ENCODE measurements at regions not wholly inside any gene's neighbourhood (a gene's known extent, or its start where the extent isn't known, plus 50 kb on each side); places are given as distances from the start of the nearest gene placed in this dataset.

DNA sequence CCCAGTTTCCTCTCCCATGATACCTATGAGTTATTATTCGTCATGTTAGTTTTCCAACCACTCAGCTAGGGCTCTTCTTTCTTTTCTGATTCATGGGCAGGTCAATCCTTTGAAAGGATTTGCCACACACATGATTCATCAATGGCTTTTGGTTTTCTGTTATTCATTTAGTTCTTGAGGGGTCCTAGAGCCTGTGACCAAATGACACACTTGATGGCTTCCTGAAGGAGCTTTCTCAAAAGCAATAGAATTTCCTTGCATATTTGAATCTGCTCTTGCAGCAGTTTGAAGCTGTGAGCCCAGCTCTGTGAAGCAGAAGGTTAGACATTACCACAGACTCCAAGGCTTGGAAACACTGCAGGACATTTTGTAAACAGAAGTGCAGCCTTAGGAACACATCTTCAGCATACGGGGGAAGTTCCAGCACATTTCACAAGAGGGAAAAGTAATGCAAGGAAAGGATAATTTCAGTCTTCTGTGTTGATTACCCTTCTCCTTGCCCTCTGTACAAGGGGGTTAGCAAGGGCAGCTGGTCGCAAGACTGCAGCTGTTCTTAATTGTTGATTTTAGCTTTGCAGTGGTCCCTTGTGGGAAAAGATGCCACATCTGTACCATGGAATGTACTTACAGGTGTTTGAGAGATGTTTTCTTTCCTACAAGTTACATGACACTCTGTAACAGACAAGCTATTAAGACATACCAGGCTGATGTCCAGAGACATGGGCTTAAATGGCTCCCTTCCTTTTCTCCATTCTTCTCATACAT lies 338.6 kb downstream of the KCNRG start:
- no peak for DNase-seq (ENCODE audit: low read depth in 4 of 4, low spot score in 1 of 4)

DNA sequence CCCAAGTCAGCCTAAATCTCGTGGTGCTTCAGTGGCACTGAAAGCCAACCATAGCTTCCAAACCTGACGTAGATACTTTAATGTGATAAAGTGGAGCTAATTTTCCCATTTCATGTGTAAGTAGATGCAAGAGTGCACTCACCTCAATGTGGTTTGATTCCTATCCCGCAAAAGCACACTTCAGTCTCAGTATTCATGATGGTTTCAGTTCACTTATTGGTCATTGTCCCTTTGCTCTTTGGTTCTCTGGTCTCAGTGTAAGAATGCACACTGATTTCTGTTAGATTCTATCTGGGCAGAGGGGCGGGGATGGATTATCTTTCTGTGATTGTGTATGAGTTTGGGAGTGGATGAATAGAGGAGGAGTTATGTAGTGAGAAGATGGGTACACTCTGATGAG lies 340.6 kb downstream of the KCNRG start:
- DNase-seq (ENCODE audit: low read depth in 4 of 4, low spot score in 1 of 4), result no peak

DNA sequence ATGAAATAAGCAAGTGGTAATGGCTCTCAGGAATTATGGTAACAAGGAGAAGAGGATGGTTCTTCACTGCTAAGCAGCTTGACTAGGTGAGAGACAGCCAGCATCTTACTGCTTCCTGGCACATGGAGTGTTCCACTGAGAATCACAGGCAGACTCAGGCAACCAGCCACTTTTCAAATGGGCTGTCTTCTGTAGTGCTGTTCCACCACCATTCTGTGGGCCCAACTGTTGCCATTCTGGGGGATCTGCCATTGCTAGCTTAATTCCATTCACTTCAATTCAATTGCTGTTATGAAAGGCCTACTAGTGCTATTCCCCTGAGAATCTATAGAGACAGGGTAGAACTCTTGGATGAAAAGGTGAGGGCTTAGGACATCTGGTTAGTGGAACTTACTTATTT lies 341.9 kb downstream of the KCNRG start:
- DNase-seq (ENCODE audit: low read depth in 4 of 4, low spot score in 1 of 4), result no peak

DNA sequence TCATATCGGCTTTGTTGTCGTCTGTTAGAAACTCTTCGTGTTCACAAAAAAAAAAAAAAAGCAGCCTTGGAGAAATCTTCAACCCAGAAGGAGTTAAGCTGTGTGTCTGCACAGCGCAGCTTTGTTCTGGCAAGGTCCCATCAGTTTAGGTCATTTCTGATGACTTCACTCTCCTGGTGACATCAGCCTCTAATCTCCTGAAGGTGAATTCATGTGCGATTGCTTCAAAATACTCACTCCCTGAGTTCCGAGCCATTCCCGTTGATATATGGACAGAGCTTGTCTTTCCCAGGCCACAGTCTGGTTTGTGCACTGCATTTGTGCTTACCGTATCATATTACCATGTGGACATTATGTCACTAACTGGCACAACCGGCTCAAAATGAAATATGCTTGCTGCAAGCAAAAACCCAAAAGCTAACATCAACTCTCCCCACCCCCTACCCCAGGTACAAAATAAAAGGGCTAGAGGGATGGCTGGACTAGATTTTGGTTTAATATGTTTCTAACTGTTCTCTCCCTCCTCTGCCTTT lies 342.4 kb downstream of the KCNRG start:
- DNase-seq (ENCODE audit: low read depth in 4 of 4, low spot score in 1 of 4), result no peak

DNA sequence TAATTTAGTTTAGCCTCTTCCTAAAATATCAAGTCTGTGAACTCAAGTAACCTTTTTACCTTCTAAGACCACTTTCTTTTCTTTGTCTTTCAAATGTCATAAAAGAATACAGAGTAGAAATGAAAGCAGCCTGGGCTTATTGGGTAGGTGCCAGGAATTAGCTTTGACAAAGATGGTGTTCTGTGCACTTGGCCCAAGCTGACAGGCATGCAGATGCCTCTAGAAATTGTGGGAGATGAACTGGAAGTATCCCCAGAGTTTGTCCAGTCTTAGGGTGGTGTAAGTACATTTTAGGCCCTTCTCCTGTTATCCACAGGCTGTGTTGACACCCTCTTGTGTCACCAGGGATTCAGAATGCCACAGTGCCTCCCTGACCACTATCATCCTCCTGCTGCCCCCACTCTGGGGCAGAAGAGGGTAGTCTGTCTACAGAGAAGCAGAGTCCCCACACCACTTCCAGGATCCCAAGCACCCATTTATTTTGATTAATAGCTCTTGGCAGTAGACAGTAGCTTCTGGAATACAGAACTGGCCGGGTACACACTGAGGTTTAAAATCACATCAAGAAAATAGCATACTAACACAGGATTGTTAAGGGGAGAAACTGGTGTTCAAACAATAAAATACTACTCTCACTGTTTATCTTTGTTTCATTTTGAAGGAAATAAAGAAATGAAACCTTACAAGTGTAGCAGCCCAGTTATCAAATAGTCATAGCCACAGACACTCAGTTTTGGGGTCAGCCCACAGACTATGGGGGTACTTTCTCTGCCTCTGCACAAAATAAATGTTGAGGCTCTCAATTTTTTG lies 343.2 kb downstream of the KCNRG start:
- no peak for DNase-seq (ENCODE audit: low read depth in 4 of 4, low spot score in 1 of 4)

DNA sequence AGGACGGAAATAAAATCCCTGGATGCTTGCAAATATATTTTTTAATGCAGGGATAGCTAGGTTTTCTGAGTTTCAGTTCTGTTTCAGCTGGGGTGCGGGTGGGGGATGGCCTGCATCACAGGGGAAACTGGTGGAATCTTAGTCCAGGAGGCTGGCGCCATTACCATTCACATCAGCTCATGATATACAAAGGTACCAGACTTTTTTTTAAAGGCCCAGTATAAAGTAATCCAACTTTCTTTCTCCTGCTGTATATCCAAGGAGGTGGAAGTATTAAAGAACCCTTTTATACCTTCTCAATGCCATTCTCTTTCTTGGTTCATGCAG lies 343.8 kb downstream of the KCNRG start:
- no peak for DNase-seq (ENCODE audit: low read depth in 4 of 4, low spot score in 1 of 4)

DNA sequence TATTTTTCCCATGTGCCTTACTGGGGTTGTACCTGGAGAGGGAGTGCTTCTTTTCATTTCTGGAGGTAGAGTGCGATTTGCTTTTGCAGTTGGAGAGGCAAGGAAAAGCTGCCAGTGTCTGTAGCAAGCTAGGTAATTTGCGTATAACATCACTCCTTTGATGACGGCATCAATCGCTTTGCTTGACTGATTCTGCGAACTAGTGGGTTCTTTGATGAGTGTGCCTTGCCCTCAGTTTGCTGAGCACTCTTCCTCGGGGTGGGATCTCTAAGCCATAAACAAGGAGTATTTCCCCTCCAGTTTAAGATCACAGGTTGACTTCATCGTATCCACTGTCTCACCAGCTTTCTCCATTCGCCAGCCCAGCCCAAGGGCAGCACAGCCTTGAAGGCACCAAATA lies 344.5 kb downstream of the KCNRG start:
- DNase-seq (ENCODE audit: low read depth in 4 of 4, low spot score in 1 of 4), result no peak

DNA sequence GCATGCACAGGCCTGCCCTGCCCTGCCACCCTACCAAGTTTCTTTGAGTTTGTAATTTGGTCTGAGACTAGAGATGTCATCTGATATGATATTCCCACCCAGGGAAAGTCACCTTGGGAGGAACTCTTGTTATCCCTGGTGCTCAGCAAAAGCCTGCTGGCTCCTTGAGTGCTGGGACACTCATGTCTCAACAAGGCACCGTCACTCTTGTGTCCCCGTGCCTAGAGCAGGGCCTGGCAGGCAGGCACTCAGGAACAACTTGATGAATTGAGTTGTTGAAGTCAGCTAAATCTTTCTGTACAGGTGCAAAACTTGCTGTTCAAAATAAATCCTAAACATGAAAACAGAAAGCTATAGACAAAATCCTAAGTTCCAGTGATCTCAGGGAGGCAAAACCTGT lies 345.4 kb downstream of the KCNRG start:
- DNase-seq (ENCODE audit: low read depth in 4 of 4, low spot score in 1 of 4), result no peak

DNA sequence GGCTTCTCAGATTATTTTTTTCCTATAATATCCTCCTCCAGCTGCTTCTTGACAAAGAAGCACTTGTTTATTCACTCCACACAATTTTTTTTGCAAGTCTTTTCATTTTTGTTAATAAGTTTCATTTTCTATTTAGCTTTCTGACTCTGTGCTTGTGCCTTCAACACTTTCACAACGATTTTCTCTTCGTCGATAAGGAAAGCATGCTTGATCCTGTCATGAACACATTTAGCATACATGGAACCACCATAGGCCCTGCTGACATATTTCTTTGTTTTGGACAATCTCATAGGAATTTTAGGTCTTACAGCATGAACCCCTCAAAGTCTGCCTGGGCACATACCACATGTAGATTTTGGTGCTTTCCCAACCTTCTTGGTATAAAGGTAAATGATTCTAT lies 346.0 kb downstream of the KCNRG start:
- DNase-seq (ENCODE audit: low read depth in 4 of 4, low spot score in 1 of 4), result no peak

DNA sequence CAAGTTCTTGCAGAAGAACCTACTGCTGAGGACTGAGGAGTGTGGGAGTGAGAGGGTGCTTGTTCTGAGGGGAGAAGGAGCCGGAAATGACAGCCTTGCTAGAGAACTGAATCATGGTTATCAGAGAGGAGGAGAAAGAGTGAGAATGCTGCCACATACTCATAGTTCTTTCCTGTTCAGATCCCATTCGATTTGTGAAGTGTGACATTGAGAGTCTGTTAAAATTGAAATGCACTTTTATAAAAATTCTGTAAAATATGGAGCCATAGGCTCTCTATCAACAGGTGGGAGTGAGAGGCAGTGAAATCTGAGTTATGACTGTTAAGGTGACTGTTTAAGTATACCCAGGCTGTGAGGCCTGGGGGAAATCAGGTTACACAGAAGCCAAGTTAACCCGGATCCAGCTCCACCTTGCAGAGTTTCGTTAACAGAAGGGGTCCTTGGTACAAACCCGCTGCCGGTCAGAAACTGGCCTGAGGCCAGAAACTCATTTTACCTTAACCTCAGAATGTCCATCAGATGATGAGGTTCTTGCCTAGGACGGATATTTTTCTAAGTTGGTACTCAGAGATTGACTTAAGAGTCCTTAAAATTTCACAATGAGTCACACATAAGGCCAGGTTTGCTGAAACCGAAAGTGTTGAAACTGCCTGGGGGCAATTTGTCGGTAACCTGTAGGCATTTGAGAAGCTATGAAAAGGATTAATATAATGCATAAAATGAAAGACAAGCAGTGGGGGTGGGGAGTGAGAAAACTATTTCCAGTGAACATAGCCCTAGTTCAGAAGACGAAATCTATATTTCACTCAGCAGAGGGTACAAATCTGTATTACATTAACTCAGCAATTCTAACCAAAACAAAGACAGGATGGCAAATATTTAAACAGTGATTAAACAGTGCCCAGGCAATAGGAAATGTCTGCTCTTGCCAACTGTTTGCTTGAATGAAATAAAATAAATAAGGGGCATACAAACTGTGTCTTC lies 350.5 kb downstream of the KCNRG start:
- DNase-seq (ENCODE audit: low read depth in 4 of 4, low spot score in 1 of 4), result peak in 1 of 4 experiments; percentile 34

DNA sequence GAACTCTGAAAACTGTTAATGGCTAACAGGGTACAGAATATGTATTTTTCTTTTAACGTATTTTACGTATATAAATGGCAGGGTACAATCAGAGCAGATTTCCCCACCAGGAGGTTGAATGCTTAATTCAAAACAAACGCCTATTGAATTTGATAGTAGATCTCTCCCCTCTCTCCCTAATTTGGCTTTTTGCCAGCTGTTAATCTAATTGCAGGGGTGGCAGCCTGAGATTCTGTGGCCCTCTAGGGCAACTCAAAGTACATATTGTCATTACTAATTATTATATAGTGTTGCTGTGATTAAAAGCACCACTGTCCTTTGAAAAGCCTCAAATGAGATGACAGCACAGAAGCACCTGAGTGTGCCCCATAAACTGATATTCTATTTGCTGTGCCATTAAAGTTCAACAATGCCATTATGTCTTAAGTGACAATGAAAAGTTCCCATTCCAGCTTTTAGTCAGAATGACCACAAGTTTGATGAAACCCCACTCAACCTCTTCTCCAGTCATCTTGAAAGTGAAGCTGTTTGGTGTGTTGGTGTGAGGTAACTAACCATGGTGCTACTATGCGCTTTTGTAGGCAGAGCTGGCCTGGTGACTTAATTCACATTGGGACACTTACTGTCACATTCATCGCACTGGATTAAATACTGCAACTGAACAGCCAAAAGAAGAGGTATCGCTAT lies 351.4 kb downstream of the KCNRG start:
- DNase-seq (ENCODE audit: low read depth in 4 of 4, low spot score in 1 of 4), result peak in 1 of 4 experiments; percentile 21

DNA sequence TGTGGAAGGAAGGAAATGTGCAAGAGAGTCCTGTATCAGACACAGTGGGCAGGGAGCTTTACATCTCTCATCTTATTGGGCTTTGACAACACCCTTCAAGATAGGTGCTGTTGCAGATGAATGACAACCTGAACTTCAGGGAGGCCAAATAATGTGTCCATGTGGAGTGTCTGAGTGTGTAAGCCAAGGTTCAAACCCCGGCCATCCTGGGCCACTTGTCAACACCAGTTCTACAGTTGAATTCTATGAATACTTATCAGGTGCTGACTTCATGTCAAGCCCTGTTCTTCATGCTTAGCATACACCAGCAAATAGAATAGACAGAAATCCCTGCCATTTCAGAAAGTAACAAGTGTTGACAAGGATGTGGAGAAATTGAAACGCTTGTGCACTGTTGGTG lies 354.4 kb downstream of the KCNRG start:
- no peak for DNase-seq (ENCODE audit: low read depth in 4 of 4, low spot score in 1 of 4)

DNA sequence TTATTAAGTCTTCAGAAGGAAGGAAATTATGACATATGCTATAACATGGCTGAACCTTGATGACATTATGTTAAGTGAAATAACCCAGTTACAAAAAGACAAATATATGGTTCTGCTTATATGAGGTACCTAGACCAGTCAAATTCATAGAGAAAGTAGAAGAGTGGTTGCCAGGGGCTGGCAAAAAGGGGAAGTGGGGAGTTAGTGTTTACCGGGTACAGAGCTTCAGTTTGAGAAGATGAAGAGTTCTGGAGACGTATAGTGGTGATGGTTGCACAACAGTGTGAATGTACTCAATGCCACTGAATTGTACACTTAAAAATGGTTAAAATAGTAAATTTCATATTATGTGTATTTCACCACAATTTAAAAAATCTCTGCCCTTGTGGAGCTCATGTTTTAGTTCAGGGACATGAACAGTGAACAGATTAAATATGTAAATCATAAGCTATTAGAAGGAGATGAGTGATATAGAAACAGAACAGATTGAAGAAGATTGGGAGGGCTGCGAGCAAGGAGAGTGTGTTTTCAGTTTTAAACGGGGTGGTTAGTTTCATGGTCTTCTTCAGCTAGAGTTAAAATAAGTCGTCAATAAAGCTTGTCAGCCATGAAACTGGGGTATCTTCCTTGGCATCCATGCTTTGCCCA lies 355.2 kb downstream of the KCNRG start:
- no peak for DNase-seq (ENCODE audit: low read depth in 4 of 4, low spot score in 1 of 4)

DNA sequence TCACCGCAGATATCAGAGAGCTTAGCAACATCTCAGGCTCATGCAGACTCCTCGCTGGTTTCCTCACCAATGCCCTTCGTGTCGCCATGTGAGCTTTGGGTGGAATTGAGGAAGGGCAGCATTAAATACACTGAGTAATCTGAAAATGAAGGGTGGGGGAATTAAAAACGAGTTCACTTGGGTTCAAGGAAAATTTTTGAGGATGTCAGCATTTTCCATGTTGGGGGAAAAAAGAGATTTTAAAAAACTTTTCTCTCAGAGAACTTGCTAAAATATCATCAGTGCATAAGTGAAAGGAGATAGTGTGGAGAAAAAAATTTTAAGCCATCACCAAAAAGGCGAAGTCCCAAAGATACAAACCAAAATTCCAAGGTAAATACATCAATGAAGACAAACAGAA lies 359.3 kb downstream of the KCNRG start:
- no peak for DNase-seq (ENCODE audit: low read depth in 4 of 4, low spot score in 1 of 4)

DNA sequence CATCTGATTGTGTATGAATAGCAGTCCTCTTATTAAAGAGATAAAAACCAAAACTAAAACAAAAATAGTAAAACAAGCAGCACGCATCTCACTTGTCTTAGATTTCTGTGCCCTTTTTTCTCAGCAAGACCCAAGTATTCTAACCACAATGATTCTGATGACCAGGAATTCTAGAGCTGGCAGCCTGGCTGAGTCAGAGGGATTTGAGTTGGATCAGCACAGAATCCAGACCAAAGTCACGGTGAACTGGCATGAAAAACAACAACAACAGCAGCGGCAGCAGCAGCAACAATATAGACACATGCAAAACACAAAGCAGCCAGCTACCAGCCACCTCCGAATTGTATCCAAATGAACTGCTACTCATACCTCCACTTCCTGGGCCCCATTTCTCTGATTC lies 360.5 kb downstream of the KCNRG start:
- DNase-seq (ENCODE audit: low read depth in 4 of 4, low spot score in 1 of 4), result no peak

DNA sequence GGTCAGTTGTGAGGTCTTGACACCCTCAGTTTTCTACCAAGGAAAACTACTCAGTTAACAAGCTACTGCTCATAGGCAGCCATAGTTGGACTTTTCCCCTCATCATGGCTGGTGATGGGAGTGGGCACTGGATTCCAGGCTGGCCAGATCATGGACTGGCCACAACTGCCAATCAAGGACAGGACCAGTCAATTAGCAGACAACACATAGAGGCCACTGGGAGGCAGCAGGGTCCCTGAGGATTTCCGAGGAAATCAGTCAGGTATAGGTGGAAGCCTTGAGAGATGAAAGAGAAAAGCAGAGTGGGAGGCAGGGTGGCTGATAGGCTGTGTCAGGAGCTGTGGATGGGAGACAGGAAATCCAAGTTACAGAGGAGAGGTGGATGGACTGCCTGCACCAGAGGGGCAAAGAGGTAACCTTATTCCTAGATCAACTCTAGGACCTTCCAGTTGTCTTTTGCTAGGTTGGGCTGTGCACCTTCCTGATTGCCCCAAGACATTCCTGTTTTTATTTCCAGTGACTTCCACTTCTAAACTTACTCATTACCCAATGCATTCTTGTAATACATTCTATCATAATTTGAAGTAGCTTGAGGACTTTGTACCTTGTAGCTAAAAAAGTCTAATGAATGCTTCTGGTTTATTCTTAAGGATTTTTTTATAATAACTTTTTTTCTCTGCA lies 361.8 kb downstream of the KCNRG start:
- no peak for DNase-seq (ENCODE audit: low read depth in 4 of 4, low spot score in 1 of 4)

DNA sequence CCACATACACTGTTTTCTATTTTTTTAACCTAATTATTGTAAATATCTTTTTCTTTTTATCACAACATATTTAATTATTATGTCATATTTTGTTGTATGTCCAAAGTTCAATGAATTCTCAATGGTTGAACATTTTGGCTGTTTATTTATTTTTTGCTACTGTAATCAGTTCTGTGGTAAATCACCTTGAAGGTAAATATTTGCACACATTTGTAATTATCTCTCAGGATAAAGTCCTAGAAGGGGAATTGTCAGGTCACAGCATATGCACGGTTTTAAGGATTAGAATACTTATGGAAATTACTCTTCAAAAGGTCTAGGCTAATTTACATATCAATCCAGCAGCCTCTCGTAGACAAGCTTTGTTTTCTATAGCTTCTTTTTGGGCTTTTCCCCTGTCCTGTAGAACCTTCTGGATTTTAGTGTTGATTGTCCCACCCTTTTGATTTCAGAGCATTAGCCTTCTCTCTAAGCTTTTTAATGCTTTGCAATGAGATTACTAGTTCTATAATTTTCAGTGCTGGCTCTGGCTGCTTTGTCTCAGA lies 362.6 kb downstream of the KCNRG start:
- DNase-seq (ENCODE audit: low read depth in 4 of 4, low spot score in 1 of 4), result no peak

DNA sequence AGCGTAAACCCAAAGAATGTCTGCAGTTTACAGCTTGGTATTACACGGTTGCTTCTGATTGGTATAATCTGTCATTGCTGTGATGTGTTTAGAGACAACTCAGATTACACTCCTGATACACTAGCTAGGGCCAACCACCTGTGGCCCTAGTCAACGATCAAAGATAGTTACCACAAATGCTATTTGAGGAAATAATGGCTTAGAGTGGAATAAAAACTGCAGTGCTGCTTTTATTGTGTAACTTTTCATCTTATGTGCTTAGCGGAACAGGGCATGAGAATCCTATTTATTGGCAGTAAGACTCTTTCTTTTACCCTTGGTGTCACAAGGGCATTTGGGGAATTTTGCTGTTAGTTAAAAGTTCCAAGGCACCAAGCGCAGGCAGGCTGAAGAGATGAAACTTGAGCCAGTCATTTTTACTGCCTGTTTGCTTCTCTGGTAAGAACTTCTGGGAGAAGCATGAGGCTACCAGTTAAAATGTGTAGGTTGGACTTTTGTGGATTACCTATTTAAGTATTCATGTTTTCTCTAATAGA lies 363.3 kb downstream of the KCNRG start:
- DNase-seq (ENCODE audit: low read depth in 4 of 4, low spot score in 1 of 4), result no peak

DNA sequence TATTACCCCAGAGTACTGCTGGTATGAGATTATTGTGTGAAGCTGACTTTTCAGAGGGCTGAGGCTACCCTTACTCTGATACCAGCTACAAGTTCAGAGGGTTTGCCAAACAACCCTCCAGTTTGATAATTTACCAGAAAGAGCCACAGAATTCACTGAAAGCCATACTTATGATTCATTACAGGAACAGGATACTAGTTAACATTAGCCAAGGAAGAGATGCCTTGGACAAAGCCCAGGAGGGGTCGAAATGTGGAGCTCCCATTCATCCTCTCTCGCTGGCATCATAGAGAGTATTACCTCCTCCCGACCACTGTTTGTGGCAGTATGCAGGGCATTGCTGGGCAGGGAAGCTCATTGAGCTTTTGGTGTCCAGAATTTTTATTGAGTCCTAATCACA lies 364.3 kb downstream of the KCNRG start:
- DNase-seq (ENCODE audit: low read depth in 4 of 4, low spot score in 1 of 4), result no peak
